ENCODE measurements at regions not wholly inside any gene's neighbourhood (a gene's known extent, or its start where the extent isn't known, plus 50 kb on each side); places are given as distances from the start of the nearest gene placed in this dataset.

DNA sequence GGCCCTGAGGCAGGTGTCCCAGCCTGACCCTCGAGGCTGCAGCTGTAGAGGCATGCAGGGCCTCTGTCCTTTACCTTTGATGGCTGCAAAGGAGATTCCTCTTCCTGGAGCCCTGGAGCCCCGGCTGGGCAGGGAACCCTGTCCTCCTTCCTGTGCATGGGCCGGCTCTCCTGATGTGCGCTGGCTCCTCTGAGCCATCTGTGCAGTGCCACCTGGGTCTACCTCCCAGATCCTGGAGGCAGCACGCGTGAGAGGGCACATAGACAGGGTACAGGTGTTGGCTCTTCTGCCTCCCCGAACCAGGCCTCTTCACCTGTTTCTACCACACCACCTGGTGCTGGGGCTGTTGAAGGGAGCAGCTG lies 115.1 kb downstream of the BEGAIN start:
- TF ChIP-seq CTCF (IDR thresholded peaks at IDR 0.05) (no peak), POLR2A (IDR thresholded peaks at IDR 0.05) (no peak)

All from uterus (tissue), 2 donors.